GM19463 (cell line): ENCODE measurements at regions not wholly inside any gene's neighbourhood (a gene's known extent, or its start where the extent isn't known, plus 50 kb on each side); places are given as distances from the start of the nearest gene placed in this dataset.
A peak's percentile ranks its signal among the peaks of the same experiment; 100 is the strongest.

Experiments
- ATAC-seq: cut with Tn5 transposase; IDR thresholded peaks from one replicate; pipeline ENCODE4 v1.9.1; 2021; ENCODE audit warnings: mild to moderate bottlenecking, moderate library complexity; ENCODE audit not compliant: unreplicated experiment

DNA sequence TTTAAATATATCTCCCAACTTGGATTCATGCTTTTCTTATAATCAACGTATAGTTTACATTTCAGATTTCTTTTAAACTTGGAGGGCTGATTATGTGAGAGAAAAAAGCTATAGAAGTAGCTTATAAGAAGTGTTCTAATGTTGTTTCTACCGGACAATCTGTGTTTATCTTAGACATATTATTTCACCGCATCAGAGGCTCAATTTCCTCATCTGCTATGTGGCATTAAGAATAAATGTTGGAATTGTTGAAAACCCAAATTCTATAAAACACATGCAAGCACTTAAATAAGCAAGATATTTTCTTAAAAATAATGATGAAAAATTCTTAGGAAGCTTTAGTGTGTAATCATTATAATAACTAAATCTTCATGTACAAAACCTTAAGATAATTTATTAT lies 407.9 kb downstream of the HRH4 start:
- no peak for ATAC-seq

- no peak for ATAC-seq
Observed at GRCh38 chr18:24868760-24869237, 408.4 kb downstream of the HRH4 start.

GRCh38 chr18:24869285-24869684 lies 408.8 kb downstream of the HRH4 start:
- ATAC-seq: no peak

GRCh38 chr18:24875286-24875685 lies 414.8 kb downstream of the HRH4 start:
- ATAC-seq: no peak

DNA sequence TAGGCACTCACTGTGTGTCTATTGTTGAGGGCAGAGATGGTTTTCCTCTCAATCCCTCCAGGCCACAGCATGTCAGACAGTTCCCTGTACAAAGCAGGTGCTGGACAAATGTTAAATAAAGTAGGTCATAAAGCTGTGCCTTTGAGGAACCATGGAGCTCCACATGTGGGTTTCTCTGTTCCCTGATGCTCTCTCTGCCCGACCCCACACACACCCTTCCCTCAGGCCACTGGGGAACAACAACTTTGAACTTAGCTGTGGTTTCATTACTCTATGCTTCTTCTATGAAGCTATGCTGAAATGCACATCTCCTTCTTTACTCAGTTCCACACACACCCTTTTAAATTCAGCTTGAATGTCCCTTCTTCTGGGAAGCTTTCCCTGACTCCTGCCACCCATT lies 415.3 kb downstream of the HRH4 start:
- ATAC-seq: no peak

- ATAC-seq: no peak
Observed at GRCh38 chr18:24876266-24876665, 415.8 kb downstream of the HRH4 start.

DNA sequence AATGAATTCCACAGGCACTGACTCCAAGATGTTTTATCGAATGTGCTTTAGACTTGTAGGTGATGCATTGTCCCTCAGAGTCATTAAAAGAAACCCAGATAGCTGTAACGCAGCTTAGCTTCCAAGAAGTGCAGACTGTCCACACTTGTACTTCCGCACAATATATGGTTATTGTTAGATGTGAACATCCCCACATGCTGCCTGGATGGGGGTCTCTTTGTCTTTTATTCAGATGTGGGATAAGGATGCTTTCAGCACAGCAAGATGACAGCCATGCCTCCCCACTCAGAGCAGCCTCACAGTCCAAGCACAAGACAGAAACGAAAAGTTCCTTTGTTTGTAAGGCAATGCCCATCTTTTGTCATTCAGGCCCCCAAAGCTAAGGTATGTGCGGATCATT lies 416.6 kb downstream of the HRH4 start:
- no peak for ATAC-seq

- ATAC-seq: no peak
Observed at GRCh38 chr18:24877546-24877945, 417.1 kb downstream of the HRH4 start.

DNA sequence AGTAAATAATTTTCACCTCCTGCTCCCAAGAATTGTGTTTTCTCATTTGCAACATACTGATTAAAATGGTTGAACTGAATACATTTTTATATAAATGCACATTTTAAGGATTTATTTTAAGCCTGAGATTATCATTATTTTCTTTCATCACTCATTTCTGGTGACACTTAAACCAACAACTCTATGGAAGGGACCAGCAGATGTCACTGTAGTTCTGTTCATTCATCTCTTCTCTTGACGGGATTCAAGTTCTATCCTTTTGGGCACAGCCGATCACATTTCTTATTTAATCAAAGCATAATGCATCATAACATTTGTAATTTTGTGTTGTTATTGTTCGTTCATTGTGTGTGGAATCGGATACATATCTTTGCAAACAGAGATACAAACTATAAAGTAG lies 417.9 kb downstream of the HRH4 start:
- ATAC-seq: no peak

GRCh38 chr18:24885276-24885675 lies 424.8 kb downstream of the HRH4 start:
- ATAC-seq: no peak

GRCh38 chr18:24894880-24895279 lies 434.4 kb downstream of the HRH4 start:
- ATAC-seq: no peak

DNA sequence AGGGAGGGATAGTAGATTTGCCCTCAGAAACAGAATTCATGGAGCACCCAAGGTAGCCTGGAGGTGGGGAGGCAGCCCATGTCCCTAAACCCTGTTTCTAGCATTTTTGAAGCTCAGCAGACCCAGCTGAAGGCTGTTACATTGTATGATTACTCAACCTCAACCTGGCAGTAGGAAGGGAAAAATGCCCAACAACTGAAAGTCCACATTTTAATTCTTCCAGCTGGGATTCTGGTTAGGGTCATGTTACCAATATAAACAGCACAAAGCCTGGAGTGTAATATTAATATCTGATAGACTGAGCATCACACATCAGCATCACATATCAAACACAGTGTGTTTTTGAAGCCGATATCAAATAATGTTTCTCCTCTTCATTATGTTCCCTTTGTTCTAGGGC lies 437.0 kb downstream of the HRH4 start:
- ATAC-seq: no peak

GRCh38 chr18:24910221-24910620 lies 441.7 kb downstream of the ZNF521 start:
- no peak for ATAC-seq

- no peak for ATAC-seq
Observed at GRCh38 chr18:24913507-24914170, 438.3 kb downstream of the ZNF521 start.

GRCh38 chr18:24914171-24914525 lies 437.8 kb downstream of the ZNF521 start:
- ATAC-seq: no peak

DNA sequence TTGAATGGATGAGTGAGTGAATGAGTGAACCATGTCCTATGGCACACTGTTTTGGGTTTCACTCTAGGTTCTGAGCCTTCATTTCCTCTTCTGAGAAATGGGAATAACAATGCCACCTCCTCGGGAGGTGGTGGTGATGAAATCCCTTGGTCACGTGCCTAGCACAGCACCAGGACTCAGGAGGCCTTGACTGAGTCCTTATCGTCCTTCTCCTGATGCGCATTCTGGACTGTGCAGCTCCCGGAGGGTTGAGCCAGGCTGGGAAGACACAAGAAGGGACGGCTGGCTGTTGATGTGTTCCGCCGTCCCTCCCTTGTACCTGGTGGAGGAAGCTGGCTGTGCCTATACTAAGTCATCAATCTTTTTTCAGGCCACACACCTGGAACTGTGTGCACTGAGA lies 437.3 kb downstream of the ZNF521 start:
- ATAC-seq: no peak

DNA sequence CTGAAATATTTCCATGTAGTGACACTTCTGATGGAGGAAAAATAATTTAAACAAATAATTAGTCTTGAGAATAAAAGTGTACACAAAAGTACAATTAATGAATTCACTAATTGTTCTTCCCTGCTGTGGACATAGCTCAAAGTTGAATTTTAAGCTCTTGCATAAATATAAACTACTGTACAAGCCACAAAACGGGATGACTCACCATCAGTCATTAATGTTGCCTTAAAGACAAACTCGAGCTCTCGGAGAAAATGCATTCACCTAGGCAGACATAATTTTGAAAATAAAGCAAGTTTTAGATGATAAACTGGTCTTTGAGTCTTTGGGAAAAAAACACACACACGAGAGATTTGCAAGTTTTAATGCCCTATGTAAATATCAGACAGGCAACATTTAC lies 436.4 kb downstream of the ZNF521 start:
- ATAC-seq: no peak

- ATAC-seq: no peak
Observed at GRCh38 chr18:24917767-24918166, 434.2 kb downstream of the ZNF521 start.

- ATAC-seq: no peak
Observed at GRCh38 chr18:24918257-24918656, 433.7 kb downstream of the ZNF521 start.

DNA sequence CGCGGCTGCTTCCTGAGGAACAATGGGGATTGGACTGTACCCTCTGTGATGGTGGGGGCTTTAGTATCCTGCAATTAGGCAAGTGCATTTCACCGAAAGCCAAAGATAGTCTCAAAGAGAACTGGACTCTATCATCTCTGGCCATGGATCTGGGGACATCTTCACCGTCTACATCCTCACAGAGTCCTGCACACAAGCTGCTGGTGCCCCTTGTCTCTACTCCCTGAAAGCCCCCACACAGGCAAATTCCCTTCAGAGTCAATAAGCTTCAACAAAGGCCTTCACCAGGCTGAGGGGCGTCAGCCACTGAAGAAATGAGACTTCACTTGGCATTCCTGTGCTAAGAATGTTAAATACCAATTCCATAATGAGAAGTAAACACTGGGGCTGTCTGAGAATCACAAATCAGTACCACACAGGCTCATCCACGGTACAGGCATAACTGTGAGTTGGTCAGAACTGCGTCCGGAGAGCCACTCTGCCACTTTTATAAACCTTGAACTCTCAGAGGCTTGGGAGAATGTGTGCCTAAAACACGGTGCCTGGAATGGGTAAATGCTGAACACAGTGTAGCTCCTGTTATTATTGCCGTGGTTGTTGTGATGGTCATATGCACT lies 432.7 kb downstream of the ZNF521 start:
- ATAC-seq: no peak

DNA sequence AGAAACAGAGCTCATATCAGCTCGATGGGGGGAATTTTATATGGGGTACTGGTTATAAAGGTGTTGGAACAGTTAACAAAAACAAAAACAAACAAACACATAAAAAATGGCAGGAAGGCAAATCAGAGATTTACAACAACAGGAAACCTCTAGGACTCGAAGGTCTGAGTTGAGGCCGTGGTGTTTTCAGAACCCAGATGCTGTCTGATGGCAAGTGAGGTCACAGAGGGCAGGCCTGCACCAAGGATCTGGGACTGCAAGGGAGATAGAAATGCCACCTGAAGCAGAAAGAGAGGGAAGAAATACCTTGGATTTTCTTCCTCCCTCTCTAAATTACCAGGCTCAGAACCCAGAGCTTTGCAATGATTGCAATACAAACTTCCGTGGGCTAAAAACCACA lies 429.5 kb downstream of the ZNF521 start:
- no peak for ATAC-seq

DNA sequence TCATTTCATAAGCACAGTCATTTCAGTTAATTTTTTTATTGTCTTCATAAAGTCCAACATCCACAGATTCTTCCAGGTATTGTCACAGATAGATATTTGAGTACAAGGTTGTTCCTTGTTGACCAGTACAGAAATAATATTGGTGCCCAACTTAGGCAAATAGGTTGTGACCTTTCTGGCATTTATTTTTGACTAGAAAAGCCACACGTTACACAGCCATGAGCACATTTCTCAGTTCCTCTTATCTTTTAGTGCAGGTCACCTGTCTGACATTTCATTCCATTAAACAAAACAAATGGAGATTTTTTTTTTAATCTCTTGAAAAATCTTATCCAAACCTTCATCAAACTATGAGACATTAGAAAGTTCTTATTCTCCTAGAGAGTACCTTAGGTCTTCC lies 428.8 kb downstream of the ZNF521 start:
- peak; percentile 73 for ATAC-seq
